ENCODE measurements at regions not wholly inside any gene's neighbourhood (a gene's known extent, or its start where the extent isn't known, plus 50 kb on each side); places are given as distances from the start of the nearest gene placed in this dataset.

DNA sequence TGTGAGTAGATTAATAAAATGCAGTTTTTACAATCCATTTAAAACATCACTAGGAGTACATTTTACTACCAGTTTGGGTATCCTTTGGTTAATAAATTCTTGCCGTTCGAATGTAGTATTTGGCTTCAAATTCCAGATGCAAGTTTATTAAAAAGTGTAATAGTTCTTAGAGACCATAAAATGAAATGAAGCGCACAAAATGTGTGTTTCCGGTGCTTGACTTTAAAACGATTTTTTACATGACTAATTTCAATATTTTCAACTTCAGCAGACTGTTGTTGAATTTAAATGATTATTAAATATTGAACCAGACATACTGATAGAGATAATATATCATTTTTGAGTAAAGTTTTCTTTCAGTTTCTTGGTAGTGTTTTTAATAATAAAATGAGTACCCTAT lies 138.4 kb upstream of the NAALADL2 start:
- no peak for TF ChIP-seq POLR2A (IDR thresholded peaks at IDR 0.05)
- no peak for TF ChIP-seq CTCF (IDR thresholded peaks at IDR 0.05)

Data from right lobe of liver (tissue), 4 donors.